ENCODE measurements at regions not wholly inside any gene's neighbourhood (a gene's known extent, or its start where the extent isn't known, plus 50 kb on each side); places are given as distances from the start of the nearest gene placed in this dataset.

GRCh38 chr3:189513281-189514117 lies 117.7 kb upstream of the TP63 start:
- Mint-ChIP-seq H3K4me3 (ENCODE audit: unreplicated experiment) (no peak overlapping the region), H3K9me3 (ENCODE audit: low read depth) (peaks cover 7% of the 10 kb centered on the region), H3K4me1 (ENCODE audit: low read depth) (no peaks in the 10 kb centered on the region), H3K36me3 (ENCODE audit: low read depth) (peaks cover 4% of the 10 kb centered on the region), H3K27me3 (ENCODE audit: low read depth) (peaks cover 3% of the 10 kb centered on the region), H3K27ac (ENCODE audit: unreplicated experiment) (no peak overlapping the region)
- no peak for TF ChIP-seq CTCF (IDR thresholded peaks at IDR 0.05)
- DNase-seq (ENCODE audit: low spot score), result no peak

GRCh38 chr3:189516039-189516438 lies 115.2 kb upstream of the TP63 start:
- no peak for DNase-seq (ENCODE audit: low spot score)
- no peak overlapping the region for H3K27ac Mint-ChIP-seq (ENCODE audit: unreplicated experiment)
- H3K4me3 Mint-ChIP-seq (ENCODE audit: unreplicated experiment), result no peak overlapping the region
- no peak for TF ChIP-seq CTCF (IDR thresholded peaks at IDR 0.05)
- no peaks in the 10 kb centered on the region for H3K4me1 Mint-ChIP-seq (ENCODE audit: low read depth)
- peaks cover 10% of the 10 kb centered on the region for H3K36me3 Mint-ChIP-seq (ENCODE audit: low read depth)
- peaks cover 1% of the 10 kb centered on the region for H3K27me3 Mint-ChIP-seq (ENCODE audit: low read depth)
- peaks cover 21% of the 10 kb centered on the region for H3K9me3 Mint-ChIP-seq (ENCODE audit: low read depth)

- no peak for DNase-seq (ENCODE audit: low spot score)
- no peak for TF ChIP-seq CTCF (IDR thresholded peaks at IDR 0.05)
- no peaks in the 10 kb centered on the region for H3K4me1 Mint-ChIP-seq (ENCODE audit: low read depth)
- H3K27ac Mint-ChIP-seq (ENCODE audit: unreplicated experiment), result no peak overlapping the region
- peaks cover 23% of the 10 kb centered on the region for H3K9me3 Mint-ChIP-seq (ENCODE audit: low read depth)
- H3K36me3 Mint-ChIP-seq (ENCODE audit: low read depth), result peaks cover 12% of the 10 kb centered on the region
- no peak overlapping the region for H3K4me3 Mint-ChIP-seq (ENCODE audit: unreplicated experiment)
- H3K27me3 Mint-ChIP-seq (ENCODE audit: low read depth), result peaks cover 7% of the 10 kb centered on the region
Measured at GRCh38 chr3:189517981-189518380, 113.2 kb upstream of the TP63 start.

GRCh38 chr3:189519458-189519857 lies 111.7 kb upstream of the TP63 start:
- no peak overlapping the region for H3K27ac Mint-ChIP-seq (ENCODE audit: unreplicated experiment)
- DNase-seq (ENCODE audit: low spot score), result no peak

GRCh38 chr3:189529468-189529867 lies 101.7 kb upstream of the TP63 start:
- no peak for TF ChIP-seq CTCF (IDR thresholded peaks at IDR 0.05)
- peaks cover 4% of the 10 kb centered on the region for H3K36me3 Mint-ChIP-seq (ENCODE audit: low read depth)
- no peak overlapping the region for H3K27ac Mint-ChIP-seq (ENCODE audit: unreplicated experiment)
- no peak overlapping the region for H3K4me3 Mint-ChIP-seq (ENCODE audit: unreplicated experiment)
- peaks cover 19% of the 10 kb centered on the region for H3K27me3 Mint-ChIP-seq (ENCODE audit: low read depth)
- no peaks in the 10 kb centered on the region for H3K4me1 Mint-ChIP-seq (ENCODE audit: low read depth)
- peaks cover 10% of the 10 kb centered on the region for H3K9me3 Mint-ChIP-seq (ENCODE audit: low read depth)
- no peak for DNase-seq (ENCODE audit: low spot score)

More at GRCh38 chr3:189519458-189519857, 111.7 kb upstream of the TP63 start:
- peaks cover 13% of the 10 kb centered on the region for H3K27me3 Mint-ChIP-seq (ENCODE audit: low read depth)
- no peak overlapping the region for H3K4me3 Mint-ChIP-seq (ENCODE audit: unreplicated experiment)
- TF ChIP-seq CTCF (IDR thresholded peaks at IDR 0.05), result no peak
- peaks cover 26% of the 10 kb centered on the region for H3K9me3 Mint-ChIP-seq (ENCODE audit: low read depth)
- H3K4me1 Mint-ChIP-seq (ENCODE audit: low read depth), result no peaks in the 10 kb centered on the region
- peaks cover 12% of the 10 kb centered on the region for H3K36me3 Mint-ChIP-seq (ENCODE audit: low read depth)

Data from chondrocyte (in vitro differentiated cells).